LNCAP (cell line): ENCODE measurements at regions not wholly inside any gene's neighbourhood (a gene's known extent, or its start where the extent isn't known, plus 50 kb on each side); places are given as distances from the start of the nearest gene placed in this dataset.

ENCODE experiments used
- CTCF ChIP-seq: fragments of 450-650 bp; IDR thresholded peaks from 2 replicates; pipeline ENCODE4 v1.5.1; 2017; ENCODE audit warnings: mild to moderate bottlenecking

- TF ChIP-seq CTCF, result peak; percentile 46
These were observed 253.8 kb downstream of the RMST start for GRCh38 chr12:97716356-97716755.

- no peak for TF ChIP-seq CTCF
These were observed 282.9 kb downstream of the RMST start for GRCh38 chr12:97745406-97746101.

- TF ChIP-seq CTCF, result no peak
These were observed 285.7 kb downstream of the RMST start for GRCh38 chr12:97748298-97748697.

- no peak for TF ChIP-seq CTCF
These were observed 289.1 kb downstream of the RMST start for GRCh38 chr12:97751704-97752103.

- no peak for TF ChIP-seq CTCF
These were observed 289.5 kb downstream of the RMST start for GRCh38 chr12:97752129-97752528.

GRCh38 chr12:97753332-97753731 lies 290.7 kb downstream of the RMST start:
- TF ChIP-seq CTCF, result no peak

- TF ChIP-seq CTCF, result no peak
These were observed 291.7 kb downstream of the RMST start for GRCh38 chr12:97754306-97754705.

- TF ChIP-seq CTCF, result no peak
These were observed 293.6 kb downstream of the RMST start for GRCh38 chr12:97756066-97756666.
